ENCODE measurements at regions not wholly inside any gene's neighbourhood (a gene's known extent, or its start where the extent isn't known, plus 50 kb on each side); places are given as distances from the start of the nearest gene placed in this dataset.

- no peak for DNase-seq (ENCODE audit: low read depth in 1 of 2, low spot score in 1 of 2)
- Histone ChIP-seq H3K27me3 (ENCODE audit: insufficient read depth, poor library complexity, severe bottlenecking) (peaks cover 15% of the 10 kb centered on the region), H3K4me3 (replicated peaks; ENCODE audit: insufficient read depth, low read length) (no peak overlapping the region), H3K27ac (replicated peaks) (no peak overlapping the region)
- no peak for TF ChIP-seq POLR2AphosphoS5 (IDR thresholded peaks at IDR 0.05; ENCODE audit: low read depth)
- no peak for TF ChIP-seq REST (IDR thresholded peaks at IDR 0.05; ENCODE audit: insufficient replicate concordance, low read depth)
- TF ChIP-seq GABPA (IDR thresholded peaks at IDR 0.05; ENCODE audit: low read depth), result no peak
- TF ChIP-seq SPI1 (IDR thresholded peaks at IDR 0.05; ENCODE audit: borderline replicate concordance, low read depth), result no peak
- TF ChIP-seq CTCF (IDR thresholded peaks at IDR 0.05; ENCODE audit: insufficient read depth, low read length), result no peak
Measured at GRCh38 chr1:106957795-106958194, 98.7 kb upstream of the PRMT6 start.

GRCh38 chr1:106960412-106960811, 96.1 kb upstream of the PRMT6 start:
- TF ChIP-seq CTCF (IDR thresholded peaks at IDR 0.05; ENCODE audit: insufficient read depth, low read length) (no peak), REST (IDR thresholded peaks at IDR 0.05; ENCODE audit: insufficient replicate concordance, low read depth) (no peak), SPI1 (IDR thresholded peaks at IDR 0.05; ENCODE audit: borderline replicate concordance, low read depth) (no peak), POLR2AphosphoS5 (IDR thresholded peaks at IDR 0.05; ENCODE audit: low read depth) (no peak), GABPA (IDR thresholded peaks at IDR 0.05; ENCODE audit: low read depth) (no peak)
- no peak overlapping the region for H3K4me3 ChIP-seq (replicated peaks; ENCODE audit: insufficient read depth, low read length)
- no peak for DNase-seq (ENCODE audit: low read depth in 1 of 2, low spot score in 1 of 2)
- H3K27me3 ChIP-seq (ENCODE audit: insufficient read depth, poor library complexity, severe bottlenecking), result peaks cover 7% of the 10 kb centered on the region
- H3K27ac ChIP-seq (replicated peaks), result no peak overlapping the region

- Histone ChIP-seq H3K27ac (replicated peaks) (no peak overlapping the region), H3K27me3 (ENCODE audit: insufficient read depth, poor library complexity, severe bottlenecking) (no peaks in the 10 kb centered on the region), H3K4me3 (replicated peaks; ENCODE audit: insufficient read depth, low read length) (no peak overlapping the region)
- TF ChIP-seq REST (IDR thresholded peaks at IDR 0.05; ENCODE audit: insufficient replicate concordance, low read depth), result no peak
- TF ChIP-seq CTCF (IDR thresholded peaks at IDR 0.05; ENCODE audit: insufficient read depth, low read length), result no peak
- no peak for TF ChIP-seq SPI1 (IDR thresholded peaks at IDR 0.05; ENCODE audit: borderline replicate concordance, low read depth)
- TF ChIP-seq POLR2AphosphoS5 (IDR thresholded peaks at IDR 0.05; ENCODE audit: low read depth), result no peak
- TF ChIP-seq GABPA (IDR thresholded peaks at IDR 0.05; ENCODE audit: low read depth), result no peak
- DNase-seq (ENCODE audit: low read depth in 1 of 2, low spot score in 1 of 2), result no peak
Measured at GRCh38 chr1:106961646-106962045, 94.8 kb upstream of the PRMT6 start.
